A549 (cell line): ENCODE measurements at regions not wholly inside any gene's neighbourhood (a gene's known extent, or its start where the extent isn't known, plus 50 kb on each side); places are given as distances from the start of the nearest gene placed in this dataset.

ENCODE experiments used
- ATAC-seq, 2 experiments: fragments of 200-7000 bp in 1 of 2; fragments of >200 bp in 1 of 2; cut with Nextera tagmentation in 1 of 2; cut with Tn5 transposase in 1 of 2; 3 replicates each; pipeline versions ENCODE4 v1.8.0 to v1.9.1; 2018 to 2020; ENCODE audit warnings: mild to moderate bottlenecking in 1 of 2, moderate library complexity in 1 of 2
- CTCF ChIA-PET: fragments of 300-600 bp; sonication (Branson Sonifier 250); formaldehyde crosslinking; extraction: SDS; loops from one replicate; lab custom pipeline; 2021; ENCODE audit warnings: antibody characterized with exemption, inconsistent platforms; lab: Yijun Ruan, JAX
- POLR2A ChIA-PET: fragments of 350-600 bp; formaldehyde crosslinking; extraction: SDS; loops from one replicate; lab custom pipeline; 2021; ENCODE audit warnings: antibody characterized with exemption, inconsistent platforms; lab: Yijun Ruan, JAX
- DNase-seq, 2 experiments: peaks; one replicate each; pipeline versions ENCODE4 v3.0.0 to v3.0.0-alpha.2; 2011 to 2016; ENCODE audit warnings: low read depth in 1 of 2, low spot score in 1 of 2
- FAIRE-seq: peaks from 2 replicates; lab custom pipeline; 2011; peaks lifted over from hg19 to GRCh38; lab: Jason Lieb, UNC
- H3K27ac ChIP-seq, 2 experiments: fragments of >200 bp; sonication (Bioruptor Twin); formaldehyde crosslinking; 3 replicates each; pipeline ENCODE4 v1.5.1; 2016 to 2017
- H3K4me1 ChIP-seq: fragments of >200 bp; sonication (Bioruptor Twin); formaldehyde crosslinking; 3 replicates; pipeline ENCODE4 v1.6.1; 2016
- H3K4me2 ChIP-seq: fragments of >200 bp; sonication (Bioruptor Twin); formaldehyde crosslinking; 3 replicates; pipeline ENCODE4 v1.6.1; 2016
- H3K4me3 ChIP-seq: fragments of >200 bp; sonication (Bioruptor Twin); formaldehyde crosslinking; 3 replicates; pipeline ENCODE4 v1.5.1; 2016
- H3K9me3 ChIP-seq: fragments of >200 bp; sonication (Bioruptor Twin); formaldehyde crosslinking; 3 replicates; pipeline ENCODE4 v1.6.1; 2016
- E2F6 ChIP-seq: IDR thresholded peaks from 2 replicates; pipeline ENCODE4 v1.6.1; 2012; ENCODE audit warnings: low read depth, borderline replicate concordance
- EHMT2 ChIP-seq: fragments of 200-600 bp; sonication (generic); IDR thresholded peaks from 2 replicates; pipeline ENCODE4 v1.6.1; 2016; ENCODE audit warnings: antibody characterized with exemption, low read depth, mild to moderate bottlenecking, moderate library complexity
- ELK1 ChIP-seq: fragments of 150-350 bp; IDR thresholded peaks from 2 replicates; pipeline ENCODE4 v1.6.1; 2014; ENCODE audit warnings: low read depth, mild to moderate bottlenecking, low read length
- EP300 ChIP-seq, 2 experiments: fragments of >200 bp; sonication (Bioruptor Twin); formaldehyde crosslinking; IDR thresholded peaks; 2 replicates in 1 of 2; 3 replicates in 1 of 2; pipeline ENCODE4 v1.6.1; 2016 to 2017
- FOSL2 ChIP-seq, 2 experiments: fragments of 450-650 bp in 1 of 2; fragments of >200 bp in 1 of 2; sonication (Bioruptor Twin) in 1 of 2; formaldehyde crosslinking; IDR thresholded peaks; 2 replicates each; pipeline versions ENCODE4 v1.5.0 to v1.6.1; 2016 to 2020; ENCODE audit warnings: mild to moderate bottlenecking in 1 of 2, moderate library complexity in 1 of 2
- GATA3 ChIP-seq: IDR thresholded peaks from 2 replicates; pipeline ENCODE4 v1.6.1; 2012; ENCODE audit warnings: borderline replicate concordance
- HMGXB4 ChIP-seq: fragments of 250-450 bp; sonication (Bioruptor Pico); IDR thresholded peaks from 2 replicates; pipeline ENCODE4 v1.5.0; 2021; ENCODE audit warnings: mild to moderate bottlenecking, moderate library complexity, borderline replicate concordance
- JUNB ChIP-seq: fragments of >200 bp; sonication (Bioruptor Twin); formaldehyde crosslinking; IDR thresholded peaks from 2 replicates; pipeline ENCODE4 v1.6.1; 2016
- MAX ChIP-seq: IDR thresholded peaks from 2 replicates; pipeline ENCODE4 v1.6.1; 2012
- MAZ ChIP-seq: fragments of 150-350 bp; IDR thresholded peaks from 2 replicates; pipeline ENCODE4 v1.6.1; 2014; ENCODE audit warnings: antibody characterized with exemption, low read depth, low read length, borderline replicate concordance
- PBX3 ChIP-seq: IDR thresholded peaks from 2 replicates; pipeline ENCODE4 v1.6.1; 2012
- PHF8 ChIP-seq: fragments of 200-600 bp; sonication (generic); IDR thresholded peaks from 2 replicates; pipeline ENCODE4 v1.6.1; 2016; ENCODE audit warnings: low read depth, mild to moderate bottlenecking, antibody characterized with exemption, moderate library complexity, borderline replicate concordance
- RAD21 ChIP-seq, 2 experiments: fragments of >200 bp in 1 of 2; sonication (Bioruptor Twin) in 1 of 2; formaldehyde crosslinking in 1 of 2; IDR thresholded peaks in 1 of 2; conservative IDR thresholded peaks in 1 of 2; 2 replicates in 1 of 2; 3 replicates in 1 of 2; pipeline ENCODE4 v1.6.1; 2012 to 2018; ENCODE audit warnings: inconsistent platforms in 1 of 2
- RFX5 ChIP-seq: fragments of 450-650 bp; IDR thresholded peaks from 2 replicates; pipeline ENCODE4 v1.7.1; 2014; ENCODE audit warnings: antibody characterized with exemption, mild to moderate bottlenecking, moderate library complexity
- TFCP2L1 ChIP-seq: fragments of 250-450 bp; sonication (Bioruptor Pico); IDR thresholded peaks from 2 replicates; pipeline ENCODE4 v1.5.0; 2021; ENCODE audit warnings: mild to moderate bottlenecking
- TP53 ChIP-seq: fragments of 250-450 bp; sonication (Bioruptor Pico); IDR thresholded peaks from 2 replicates; pipeline ENCODE4 v1.5.0; 2021; ENCODE audit warnings: mild to moderate bottlenecking, moderate library complexity
- ZFP36 ChIP-seq: fragments of 450-650 bp; IDR thresholded peaks from 2 replicates; pipeline ENCODE4 v1.6.1; 2014; ENCODE audit warnings: borderline replicate concordance; ENCODE audit not compliant: partially characterized antibody
- ZSCAN20 ChIP-seq: fragments of 250-450 bp; sonication (Bioruptor Pico); IDR thresholded peaks from 2 replicates; pipeline ENCODE4 v1.8.0; 2022; ENCODE audit warnings: mild to moderate bottlenecking, moderate library complexity
- WGBS: methylation state at CpG from one replicate; pipeline ENCODE4 v1.1.6; 2017; ENCODE audit errors: missing lambda C conversion rate; 5-methylcytosine and 5-hydroxymethylcytosine counted together

- CTCF ChIA-PET: interaction anchor here (1.2 to 2.4 kb wide), 2 partner anchors 8 to 14 kb away, joined by 5 to 10 read pairs; no protein-coding TSS in a partner anchor
- H3K4me2 ChIP-seq: no peak overlapping the region
- H3K27ac ChIP-seq: no peak overlapping the region
- no peak overlapping the region for H3K4me3 ChIP-seq
- 17% methylated on average over 9 of the region's 10 CpGs for WGBS
- TF ChIP-seq JUNB (no peak), TFCP2L1 (CRISPR knock-in tag) (no peak), FOSL2 (IDR thresholded peaks at IDR 0.05) (no peak), FOSL2 (CRISPR knock-in tag; IDR thresholded peaks at IDR 0.05) (no peak), ELK1 (no peak), PHF8 (no peak), GATA3 (no peak), PBX3 (no peak), MAX (no peak), ZSCAN20 (CRISPR knock-in tag) (no peak)
- FAIRE-seq (no peak), DNase-seq (no peak), ATAC-seq (no peak)
- H3K9me3 ChIP-seq: no peaks in the 10 kb centered on the region
- no peaks in the 10 kb centered on the region for H3K4me1 ChIP-seq
- POLR2A ChIA-PET: no interaction called here
These were observed 520.8 kb downstream of the GRIN2A start for GRCh38 chr16:9661336-9662017.

GRCh38 chr16:9663588-9663987 is 518.6 kb downstream of the GRIN2A start:
- ChIA-PET CTCF (no interaction called here), POLR2A (no interaction called here)
- H3K4me2 ChIP-seq: no peak overlapping the region
- H3K4me1 ChIP-seq: no peaks in the 10 kb centered on the region
- ATAC-seq (no peak), DNase-seq (no peak), FAIRE-seq (no peak)
- no peak overlapping the region for H3K4me3 ChIP-seq
- TF ChIP-seq E2F6: no peak
- TF ChIP-seq TP53: no peak
- no peak for TF ChIP-seq MAZ
- TF ChIP-seq EHMT2: no peak
- no peak for TF ChIP-seq HMGXB4 (CRISPR knock-in tag)
- TF ChIP-seq RAD21 (conservative IDR thresholded peaks at IDR 0.05 in 1 of 2, IDR thresholded peaks at IDR 0.05 in 1 of 2): no peak
- H3K9me3 ChIP-seq: no peaks in the 10 kb centered on the region
- 6% methylated on average over 2 of the region's 2 CpGs for WGBS
- H3K27ac ChIP-seq: no peak overlapping the region

GRCh38 chr16:9665851-9666271 is 516.4 kb downstream of the GRIN2A start:
- Histone ChIP-seq H3K4me3 (no peak overlapping the region), H3K4me2 (no peak overlapping the region), H3K27ac (no peak overlapping the region)
- ATAC-seq: no peak
- WGBS: 3% methylated on average over 5 of the region's 5 CpGs
- no peak for TF ChIP-seq RFX5
- TF ChIP-seq EP300 (IDR thresholded peaks at IDR 0.05): no peak
- TF ChIP-seq ZFP36: no peak
- TF ChIP-seq, all 56 proteins: peak for 0
- DNase-seq (no peak), FAIRE-seq (no peak)
- Histone ChIP-seq H3K9me3 (no peaks in the 10 kb centered on the region), H3K4me1 (no peaks in the 10 kb centered on the region)
- POLR2A ChIA-PET: no interaction called here
- CTCF ChIA-PET: interaction anchor here (0.5 kb wide), 1 partner anchor 1014 kb away, joined by 3 read pairs; no protein-coding TSS in a partner anchor
